HepG2 (cell line): ENCODE measurements at regions not wholly inside any gene's neighbourhood (a gene's known extent, or its start where the extent isn't known, plus 50 kb on each side); places are given as distances from the start of the nearest gene placed in this dataset.

Experiments used
- small RNA-seq, 3 experiments: library from RNA; depleted of rRNA; stranded (forward); fragments of <200 nt; gene quantifications; one replicate each; pipeline ENCODE3, GENCODE V24; 2012; ENCODE audit warnings: low read depth in 2 of 3, low replicate concordance in 1 of 3; ENCODE audit not compliant: insufficient read length in 3 of 3, insufficient read depth in 2 of 3
- TF ChIP-seq, protein P1 (sequence below): sonication (generic); formaldehyde crosslinking; conservative IDR thresholded peaks from 2 replicates; pipeline ENCODE4 v1.8.0; 2022; ENCODE audit warnings: low read depth, missing genetic modification reagents

DNA sequence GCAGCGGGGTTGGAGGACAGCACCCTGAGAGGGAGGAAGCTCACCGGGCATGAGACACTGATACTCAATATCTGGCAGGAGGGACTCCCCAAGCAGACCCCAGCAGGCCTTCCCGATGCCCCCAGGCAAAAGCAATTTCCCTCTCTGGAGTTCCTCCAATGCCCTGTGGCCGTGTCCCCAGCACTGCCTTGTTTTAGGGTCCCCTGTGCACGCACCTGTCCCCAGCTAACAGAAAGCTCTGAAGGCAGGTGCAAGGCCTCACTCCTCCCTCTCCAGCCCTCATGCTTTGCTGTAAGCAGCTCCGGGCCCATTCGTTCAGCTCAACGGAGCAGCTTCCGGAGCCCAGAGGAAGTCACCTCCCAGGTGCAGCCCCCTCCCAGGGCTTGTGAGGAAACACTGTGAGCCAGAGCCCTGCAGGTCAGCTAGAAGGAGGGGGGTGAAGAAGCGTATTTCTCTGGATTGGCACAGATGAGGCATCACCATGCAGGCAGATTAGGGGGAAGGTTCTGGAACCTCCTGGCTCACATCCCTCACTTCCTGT lies 50.3 kb upstream of the ID2 start (continued):
- TF ChIP-seq, protein P1, sequence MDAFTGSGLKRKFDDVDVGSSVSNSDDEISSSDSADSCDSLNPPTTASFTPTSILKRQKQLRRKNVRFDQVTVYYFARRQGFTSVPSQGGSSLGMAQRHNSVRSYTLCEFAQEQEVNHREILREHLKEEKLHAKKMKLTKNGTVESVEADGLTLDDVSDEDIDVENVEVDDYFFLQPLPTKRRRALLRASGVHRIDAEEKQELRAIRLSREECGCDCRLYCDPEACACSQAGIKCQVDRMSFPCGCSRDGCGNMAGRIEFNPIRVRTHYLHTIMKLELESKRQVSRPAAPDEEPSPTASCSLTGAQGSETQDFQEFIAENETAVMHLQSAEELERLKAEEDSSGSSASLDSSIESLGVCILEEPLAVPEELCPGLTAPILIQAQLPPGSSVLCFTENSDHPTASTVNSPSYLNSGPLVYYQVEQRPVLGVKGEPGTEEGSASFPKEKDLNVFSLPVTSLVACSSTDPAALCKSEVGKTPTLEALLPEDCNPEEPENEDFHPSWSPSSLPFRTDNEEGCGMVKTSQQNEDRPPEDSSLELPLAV (CRISPR knock-in tag) = 0 out of 2 replicates have a peak, but pooled peaks have one; percentile 12

Small RNA genes in the stretch of these regions (small RNA-seq; reads per million reads assigned to genes)
- gene AC092580.3 (0 reads per million in 3 experiments), gene RNU6ATAC37P (0 reads per million in 3 experiments), gene SNRPEP5 (0 reads per million in 3 experiments)
